ENCODE measurements at regions not wholly inside any gene's neighbourhood (a gene's known extent, or its start where the extent isn't known, plus 50 kb on each side); places are given as distances from the start of the nearest gene placed in this dataset.
"Not testable (repeated sequence)": the region's sequence is repeated elsewhere in the genome, so short reads cannot be mapped to it uniquely, and the experiment has no call there.

DNA sequence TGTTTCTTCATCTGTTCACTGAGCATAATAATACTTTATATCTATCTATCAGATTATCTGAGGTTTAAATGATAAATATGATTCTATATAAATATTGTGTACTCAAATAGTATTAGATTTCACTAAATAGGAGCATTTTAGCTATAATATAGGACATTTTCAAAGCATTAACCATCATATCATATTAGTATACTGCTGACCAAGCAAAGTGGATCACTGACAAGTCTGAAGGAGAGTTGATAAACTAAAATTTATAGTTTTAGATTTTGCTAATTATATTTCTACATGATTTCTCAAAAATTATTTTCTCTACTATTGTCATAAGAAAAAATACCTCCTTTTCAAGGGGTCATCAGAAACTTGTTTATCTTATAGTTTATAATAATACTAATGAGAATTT is 937.8 kb upstream of the LRATD1 start:
- no peaks in the 10 kb centered on the region for H4K20me1 ChIP-seq (ENCODE audit: control insufficient read depth, extremely low read depth, insufficient read depth, low read length)
- no peak overlapping the region for H3K4me3 ChIP-seq (replicated peaks in 1 of 4; ENCODE audit: control extremely low read depth in 1 of 4, insufficient read depth in 1 of 4, low read depth in 3 of 4, low read length in 4 of 4)
- TF ChIP-seq EZH2 (IDR thresholded peaks at IDR 0.05; ENCODE audit: low read length, missing control alignments), result no peak
- TF ChIP-seq, protein P1, sequence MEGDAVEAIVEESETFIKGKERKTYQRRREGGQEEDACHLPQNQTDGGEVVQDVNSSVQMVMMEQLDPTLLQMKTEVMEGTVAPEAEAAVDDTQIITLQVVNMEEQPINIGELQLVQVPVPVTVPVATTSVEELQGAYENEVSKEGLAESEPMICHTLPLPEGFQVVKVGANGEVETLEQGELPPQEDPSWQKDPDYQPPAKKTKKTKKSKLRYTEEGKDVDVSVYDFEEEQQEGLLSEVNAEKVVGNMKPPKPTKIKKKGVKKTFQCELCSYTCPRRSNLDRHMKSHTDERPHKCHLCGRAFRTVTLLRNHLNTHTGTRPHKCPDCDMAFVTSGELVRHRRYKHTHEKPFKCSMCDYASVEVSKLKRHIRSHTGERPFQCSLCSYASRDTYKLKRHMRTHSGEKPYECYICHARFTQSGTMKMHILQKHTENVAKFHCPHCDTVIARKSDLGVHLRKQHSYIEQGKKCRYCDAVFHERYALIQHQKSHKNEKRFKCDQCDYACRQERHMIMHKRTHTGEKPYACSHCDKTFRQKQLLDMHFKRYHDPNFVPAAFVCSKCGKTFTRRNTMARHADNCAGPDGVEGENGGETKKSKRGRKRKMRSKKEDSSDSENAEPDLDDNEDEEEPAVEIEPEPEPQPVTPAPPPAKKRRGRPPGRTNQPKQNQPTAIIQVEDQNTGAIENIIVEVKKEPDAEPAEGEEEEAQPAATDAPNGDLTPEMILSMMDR (conservative IDR thresholded peaks at IDR 0.05 in 1 of 2, IDR thresholded peaks at IDR 0.05 in 1 of 2; ENCODE audit: low read depth in 1 of 2, low read length in 2 of 2), result no peak
- no peak overlapping the region for H3K27ac ChIP-seq (ENCODE audit: insufficient read depth, low read length)
- H3K36me3 ChIP-seq (ENCODE audit: control insufficient read depth, insufficient read depth, low read length), result no peaks in the 10 kb centered on the region
- H3K79me2 ChIP-seq (ENCODE audit: control insufficient read depth, insufficient read depth, low read length), result no peaks in the 10 kb centered on the region
- H3K27me3 ChIP-seq (ENCODE audit: control insufficient read depth, insufficient read depth, low read length), result no peaks in the 10 kb centered on the region
- no peak overlapping the region for H3K9ac ChIP-seq (ENCODE audit: insufficient read depth, low read length)
- H3K4me2 ChIP-seq (ENCODE audit: extremely low read depth, insufficient read depth, low read length), result no peak overlapping the region
- no peak overlapping the region for H2AFZ ChIP-seq (ENCODE audit: low read length)
- DNase-seq (ENCODE audit: low read depth in 2 of 2), result no peak
- H3K4me1 ChIP-seq (ENCODE audit: control insufficient read depth, extremely low read depth, insufficient read depth, low read length), result no peaks in the 10 kb centered on the region
- H3K9me3 ChIP-seq (ENCODE audit: control insufficient read depth, insufficient read depth, low read depth, low read length), result no peaks in the 10 kb centered on the region

- H3K4me2 ChIP-seq (ENCODE audit: extremely low read depth, insufficient read depth, low read length), result no peak overlapping the region
- no peak overlapping the region for H2AFZ ChIP-seq (ENCODE audit: low read length)
- H3K4me3 ChIP-seq (replicated peaks in 1 of 4; ENCODE audit: control extremely low read depth in 1 of 4, insufficient read depth in 1 of 4, low read depth in 3 of 4, low read length in 4 of 4), result no peak overlapping the region
- no peak overlapping the region for H3K27ac ChIP-seq (ENCODE audit: insufficient read depth, low read length)
- H3K9ac ChIP-seq (ENCODE audit: insufficient read depth, low read length), result no peak overlapping the region
- H3K9me3 ChIP-seq (ENCODE audit: control insufficient read depth, insufficient read depth, low read depth, low read length), result no peaks in the 10 kb centered on the region
- no peaks in the 10 kb centered on the region for H3K4me1 ChIP-seq (ENCODE audit: control insufficient read depth, extremely low read depth, insufficient read depth, low read length)
- H4K20me1 ChIP-seq (ENCODE audit: control insufficient read depth, extremely low read depth, insufficient read depth, low read length), result no peaks in the 10 kb centered on the region
- H3K27me3 ChIP-seq (ENCODE audit: control insufficient read depth, insufficient read depth, low read length), result no peaks in the 10 kb centered on the region
- TF ChIP-seq, protein P1 (conservative IDR thresholded peaks at IDR 0.05 in 1 of 2, IDR thresholded peaks at IDR 0.05 in 1 of 2; ENCODE audit: low read depth in 1 of 2, low read length in 2 of 2), result no peak
- TF ChIP-seq EZH2 (IDR thresholded peaks at IDR 0.05; ENCODE audit: low read length, missing control alignments), result no peak
- H3K36me3 ChIP-seq (ENCODE audit: control insufficient read depth, insufficient read depth, low read length), result no peaks in the 10 kb centered on the region
- no peaks in the 10 kb centered on the region for H3K79me2 ChIP-seq (ENCODE audit: control insufficient read depth, insufficient read depth, low read length)
- DNase-seq (ENCODE audit: low read depth in 2 of 2), result no peak
Observed at GRCh38 chr2:13696601-13697000, 935.9 kb upstream of the LRATD1 start.

GRCh38 chr2:13698847-13699246 is 933.7 kb upstream of the LRATD1 start:
- Histone ChIP-seq H2AFZ (ENCODE audit: low read length) (no peak overlapping the region), H3K27me3 (ENCODE audit: control insufficient read depth, insufficient read depth, low read length) (no peaks in the 10 kb centered on the region), H4K20me1 (ENCODE audit: control insufficient read depth, extremely low read depth, insufficient read depth, low read length) (no peaks in the 10 kb centered on the region), H3K27ac (ENCODE audit: insufficient read depth, low read length) (no peak overlapping the region), H3K9ac (ENCODE audit: insufficient read depth, low read length) (no peak overlapping the region), H3K4me3 (replicated peaks in 1 of 4; ENCODE audit: control extremely low read depth in 1 of 4, insufficient read depth in 1 of 4, low read depth in 3 of 4, low read length in 4 of 4) (no peak overlapping the region), H3K4me1 (ENCODE audit: control insufficient read depth, extremely low read depth, insufficient read depth, low read length) (no peaks in the 10 kb centered on the region), H3K79me2 (ENCODE audit: control insufficient read depth, insufficient read depth, low read length) (no peaks in the 10 kb centered on the region), H3K36me3 (ENCODE audit: control insufficient read depth, insufficient read depth, low read length) (no peaks in the 10 kb centered on the region), H3K9me3 (ENCODE audit: control insufficient read depth, insufficient read depth, low read depth, low read length) (no peaks in the 10 kb centered on the region), H3K4me2 (ENCODE audit: extremely low read depth, insufficient read depth, low read length) (no peak overlapping the region)
- no peak for TF ChIP-seq EZH2 (IDR thresholded peaks at IDR 0.05; ENCODE audit: low read length, missing control alignments)
- DNase-seq (ENCODE audit: low read depth in 2 of 2), result no peak

GRCh38 chr2:13699939-13700338 is 932.6 kb upstream of the LRATD1 start:
- not testable (repeated sequence) for H3K9me3 ChIP-seq (ENCODE audit: control insufficient read depth, insufficient read depth, low read depth, low read length); DNase-seq (ENCODE audit: low read depth in 2 of 2); H3K4me2 ChIP-seq (ENCODE audit: extremely low read depth, insufficient read depth, low read length); H3K36me3 ChIP-seq (ENCODE audit: control insufficient read depth, insufficient read depth, low read length); H4K20me1 ChIP-seq (ENCODE audit: control insufficient read depth, extremely low read depth, insufficient read depth, low read length); H3K27me3 ChIP-seq (ENCODE audit: control insufficient read depth, insufficient read depth, low read length); H3K9ac ChIP-seq (ENCODE audit: insufficient read depth, low read length); H2AFZ ChIP-seq (ENCODE audit: low read length); H3K27ac ChIP-seq (ENCODE audit: insufficient read depth, low read length); H3K79me2 ChIP-seq (ENCODE audit: control insufficient read depth, insufficient read depth, low read length); H3K4me3 ChIP-seq (replicated peaks in 1 of 4; ENCODE audit: control extremely low read depth in 1 of 4, insufficient read depth in 1 of 4, low read depth in 3 of 4, low read length in 4 of 4); H3K4me1 ChIP-seq (ENCODE audit: control insufficient read depth, extremely low read depth, insufficient read depth, low read length)
